ENCODE measurements at regions not wholly inside any gene's neighbourhood (a gene's known extent, or its start where the extent isn't known, plus 50 kb on each side); places are given as distances from the start of the nearest gene placed in this dataset.

- no peak for DNase-seq (ENCODE audit: low read depth in 4 of 4, low spot score in 3 of 4)
Observed at GRCh38 chr10:3551761-3552160, 233.2 kb downstream of the KLF6 start.

- DNase-seq (ENCODE audit: low read depth in 4 of 4, low spot score in 3 of 4), result no peak
Observed at GRCh38 chr10:3549118-3549517, 235.9 kb downstream of the KLF6 start.

GRCh38 chr10:3548702-3549101 lies 236.3 kb downstream of the KLF6 start:
- DNase-seq (ENCODE audit: low read depth in 4 of 4, low spot score in 3 of 4), result no peak

- no peak for DNase-seq (ENCODE audit: low read depth in 4 of 4, low spot score in 3 of 4)
Observed at GRCh38 chr10:3548076-3548475, 236.9 kb downstream of the KLF6 start.

GRCh38 chr10:3544561-3544960 lies 240.4 kb downstream of the KLF6 start:
- DNase-seq (ENCODE audit: low read depth in 4 of 4, low spot score in 3 of 4), result no peak

GRCh38 chr10:3542185-3542611 lies 242.8 kb downstream of the KLF6 start:
- no peak for DNase-seq (ENCODE audit: low read depth in 4 of 4, low spot score in 3 of 4)

GRCh38 chr10:3539696-3540383 lies 245.2 kb downstream of the KLF6 start:
- no peak for DNase-seq (ENCODE audit: low read depth in 4 of 4, low spot score in 3 of 4)

GRCh38 chr10:3538656-3539531 lies 246.1 kb downstream of the KLF6 start:
- no peak for DNase-seq (ENCODE audit: low read depth in 4 of 4, low spot score in 3 of 4)

- DNase-seq (ENCODE audit: low read depth in 4 of 4, low spot score in 3 of 4), result no peak
Observed at GRCh38 chr10:3538291-3538655, 246.7 kb downstream of the KLF6 start.

- DNase-seq (ENCODE audit: low read depth in 4 of 4, low spot score in 3 of 4), result no peak
Observed at GRCh38 chr10:3537518-3537917, 247.5 kb downstream of the KLF6 start.

GRCh38 chr10:3535001-3535400 lies 250.0 kb downstream of the KLF6 start:
- no peak for DNase-seq (ENCODE audit: low read depth in 4 of 4, low spot score in 3 of 4)

- no peak for DNase-seq (ENCODE audit: low read depth in 4 of 4, low spot score in 3 of 4)
Observed at GRCh38 chr10:3534433-3534832, 250.6 kb downstream of the KLF6 start.

- no peak for DNase-seq (ENCODE audit: low read depth in 4 of 4, low spot score in 3 of 4)
Observed at GRCh38 chr10:3533296-3533695, 251.7 kb downstream of the KLF6 start.

GRCh38 chr10:3532644-3533043 lies 252.4 kb downstream of the KLF6 start:
- DNase-seq (ENCODE audit: low read depth in 4 of 4, low spot score in 3 of 4), result no peak

GRCh38 chr10:3531670-3532069 lies 253.3 kb downstream of the KLF6 start:
- DNase-seq (ENCODE audit: low read depth in 4 of 4, low spot score in 3 of 4), result no peak

GRCh38 chr10:3530783-3531645 lies 254.0 kb downstream of the KLF6 start:
- DNase-seq (ENCODE audit: low read depth in 4 of 4, low spot score in 3 of 4), result no peak

GRCh38 chr10:3530346-3530745 lies 254.7 kb downstream of the KLF6 start:
- no peak for DNase-seq (ENCODE audit: low read depth in 4 of 4, low spot score in 3 of 4)

- DNase-seq (ENCODE audit: low read depth in 4 of 4, low spot score in 3 of 4), result no peak
Observed at GRCh38 chr10:3529691-3530090, 255.3 kb downstream of the KLF6 start.

GRCh38 chr10:3528823-3529403 lies 256.1 kb downstream of the KLF6 start:
- no peak for DNase-seq (ENCODE audit: low read depth in 4 of 4, low spot score in 3 of 4)

- no peak for DNase-seq (ENCODE audit: low read depth in 4 of 4, low spot score in 3 of 4)
Observed at GRCh38 chr10:3528271-3528670, 256.7 kb downstream of the KLF6 start.

- DNase-seq (ENCODE audit: low read depth in 4 of 4, low spot score in 3 of 4), result no peak
Observed at GRCh38 chr10:3527869-3528268, 257.1 kb downstream of the KLF6 start.

Data from left renal pelvis (tissue), 4 donors.